Endothelial cell of umbilical vein (primary cell): ENCODE measurements at regions not wholly inside any gene's neighbourhood (a gene's known extent, or its start where the extent isn't known, plus 50 kb on each side); places are given as distances from the start of the nearest gene placed in this dataset.

Experiments used
- BruUV-seq: library from RNA; stranded (reverse); fragments of 400-500 nt; replicated peaks from 2 replicates; lab custom pipeline; 2021; lab: Mats Ljungman, UMichigan
- CTCF ChIA-PET: fragments of 300-600, 350-600 bp; sonication (Branson Sonifier 250); formaldehyde crosslinking; loops from one replicate; lab custom pipeline; 2021; ENCODE audit warnings: antibody characterized with exemption, inconsistent platforms; lab: Charles Lee
- POLR2A ChIA-PET: fragments of 300-600, 350-600 bp; sonication (Branson Sonifier 250); formaldehyde crosslinking; loops from one replicate; lab custom pipeline; 2021; ENCODE audit warnings: antibody characterized with exemption, inconsistent platforms; lab: Charles Lee
- DNase-seq: peaks from one replicate; pipeline ENCODE4 v3.0.0-alpha.2; 2011; ENCODE audit warnings: low read depth, low spot score
- FAIRE-seq: peaks from 2 replicates; lab custom pipeline; 2011; peaks lifted over from hg19 to GRCh38; lab: Jason Lieb, UNC
- H2AFZ ChIP-seq: 2 replicates; pipeline ENCODE4 v1.6.0; 2012; ENCODE audit warnings: low read depth, low read length, control low read depth, inconsistent platforms
- H3K27ac ChIP-seq: 2 replicates; pipeline ENCODE4 v1.5.1; 2011; ENCODE audit warnings: low read depth, mild to moderate bottlenecking, control low read depth, low read length, moderate library complexity; ENCODE audit not compliant: insufficient read depth
- H3K27me3 ChIP-seq, 2 experiments: 2 replicates each; pipeline versions ENCODE4 v1.6.0 to v1.6.1; 2011; ENCODE audit warnings: low read length in 2 of 2, mixed read lengths in 1 of 2; ENCODE audit not compliant: control insufficient read depth in 2 of 2, insufficient read depth in 2 of 2
- H3K36me3 ChIP-seq, 2 experiments: 2 replicates in 1 of 2; 3 replicates in 1 of 2; pipeline ENCODE4 v1.5.1; 2011; ENCODE audit warnings: low read length in 2 of 2, mild to moderate bottlenecking in 1 of 2, moderate library complexity in 1 of 2; ENCODE audit not compliant: control insufficient read depth in 2 of 2, insufficient read depth in 2 of 2; ENCODE audit errors: extremely low read depth in 1 of 2
- H3K4me1 ChIP-seq: 3 replicates; pipeline ENCODE4 v1.5.1; 2011; ENCODE audit warnings: mild to moderate bottlenecking, low read length; ENCODE audit not compliant: control insufficient read depth, insufficient read depth; ENCODE audit errors: extremely low read depth
- H3K4me2 ChIP-seq: 2 replicates; pipeline ENCODE4 v1.6.1; 2011; ENCODE audit warnings: low read length, control low read depth, mixed read lengths; ENCODE audit not compliant: insufficient read depth
- H3K4me3 ChIP-seq, 3 experiments: fragments of 200-600 bp in 1 of 3; sonication (generic), shearing (Covaris generic) in 1 of 3; replicated peaks in 1 of 3; 2 replicates each; pipeline ENCODE4 v1.5.1; 2011 to 2016; ENCODE audit warnings: control low read depth in 3 of 3, low read length in 3 of 3, mild to moderate bottlenecking in 2 of 3, inconsistent platforms in 1 of 3, low read depth in 1 of 3, moderate library complexity in 1 of 3; ENCODE audit not compliant: insufficient read depth in 1 of 3
- H3K79me2 ChIP-seq: 2 replicates; pipeline ENCODE4 v1.6.0; 2012; ENCODE audit warnings: low read length, inconsistent platforms; ENCODE audit not compliant: control insufficient read depth, insufficient read depth
- H3K9ac ChIP-seq: replicated peaks from 2 replicates; pipeline ENCODE3; 2011; ENCODE audit warnings: low read length, control low read depth; ENCODE audit not compliant: insufficient read depth; ENCODE audit errors: extremely low read depth
- H3K9me1 ChIP-seq: replicated peaks from 3 replicates; pipeline ENCODE4 v1.6.0; 2011; ENCODE audit warnings: mild to moderate bottlenecking, low read length; ENCODE audit not compliant: control insufficient read depth, insufficient read depth; ENCODE audit errors: extremely low read depth
- H3K9me3 ChIP-seq: replicated peaks from 2 replicates; pipeline ENCODE4 v1.5.1; 2012; ENCODE audit warnings: low read length, inconsistent platforms; ENCODE audit not compliant: control insufficient read depth, insufficient read depth
- H4K20me1 ChIP-seq: replicated peaks from 2 replicates; pipeline ENCODE3; 2011; ENCODE audit warnings: mild to moderate bottlenecking, low read length; ENCODE audit not compliant: control insufficient read depth, insufficient read depth; ENCODE audit errors: extremely low read depth
- EZH2 ChIP-seq: IDR thresholded peaks from 2 replicates; pipeline ENCODE4 v1.6.1; 2012; ENCODE audit warnings: borderline replicate concordance, low read depth, mild to moderate bottlenecking, moderate library complexity, low read length, inconsistent platforms; ENCODE audit not compliant: severe bottlenecking
- FOS ChIP-seq: IDR thresholded peaks from 2 replicates; pipeline ENCODE4 v1.6.1; 2011; ENCODE audit warnings: mild to moderate bottlenecking, low read length, moderate library complexity, borderline replicate concordance; ENCODE audit not compliant: insufficient read depth
- JUN ChIP-seq: IDR thresholded peaks from 2 replicates; pipeline ENCODE4 v1.6.1; 2011; ENCODE audit warnings: borderline replicate concordance, low read depth; ENCODE audit not compliant: insufficient read length, insufficient read depth
- MYC ChIP-seq: IDR thresholded peaks from one replicate; pipeline ENCODE4 v1.6.1; 2011; ENCODE audit warnings: mild to moderate bottlenecking, low read depth, low read length
- POLR2A ChIP-seq: IDR thresholded peaks from 2 replicates; pipeline ENCODE4 v1.6.1; 2012; ENCODE audit warnings: low read depth, mild to moderate bottlenecking, control low read depth, low read length
- POLR2AphosphoS5 ChIP-seq: IDR thresholded peaks from 2 replicates; pipeline ENCODE4 v1.6.1; 2012; ENCODE audit warnings: low read depth, mild to moderate bottlenecking, control low read depth, low read length, moderate library complexity; ENCODE audit not compliant: insufficient read depth
- dilution Hi-C: fragments of 300-500 bp; cut with MboI; formaldehyde crosslinking; loops from one replicate; pipeline ENCODE4 v1.15.0; 2019; ENCODE audit warnings: low sequenced_read_pairs; ENCODE audit not compliant: extremely low pct_ligation_motif_present
- intact Hi-C: fragments of 100-400 bp; cut with micrococcal nuclease; formaldehyde crosslinking; loops from one replicate; pipeline ENCODE4 v1.10.0; 2022
- TF ChIP-seq, protein P1 (sequence below): IDR thresholded peaks from 2 replicates; pipeline ENCODE4 v1.6.1; 2011; ENCODE audit not compliant: insufficient read depth, insufficient read length
- TF ChIP-seq, protein P2 (sequence below), 2 donors: IDR thresholded peaks; 1 replicate in 1 of 2; 2 replicates in 1 of 2; pipeline ENCODE4 v1.5.1; 2011; ENCODE audit warnings: low read length in 2 of 2, mild to moderate bottlenecking in 2 of 2, moderate library complexity in 2 of 2, control low read depth in 1 of 2, inconsistent platforms in 1 of 2, low read depth in 1 of 2; ENCODE audit not compliant: insufficient read depth in 1 of 2; ENCODE audit errors: extremely low read depth in 1 of 2

GRCh38 chr5:88081877-88082276, 186.8 kb downstream of the TMEM161B start:
- H2AFZ ChIP-seq = no peak overlapping the region
- no peak overlapping the region for H3K9ac ChIP-seq
- H3K9me3 ChIP-seq = no peaks in the 10 kb centered on the region
- no TSS peak for BruUV-seq
- H3K27ac ChIP-seq = no peak overlapping the region
- ChIA-PET POLR2A (no interaction called here), CTCF (no interaction called here)
- dilution Hi-C loops = no loop called here
- no peaks in the 10 kb centered on the region for H3K36me3 ChIP-seq
- H3K4me1 ChIP-seq = no peaks in the 10 kb centered on the region
- H3K4me3 ChIP-seq = no peak overlapping the region
- intact Hi-C loops = no loop called here
- DNase-seq (no peak), FAIRE-seq (no peak)
- no peaks in the 10 kb centered on the region for H3K9me1 ChIP-seq
- no peaks in the 10 kb centered on the region for H3K27me3 ChIP-seq
- H3K79me2 ChIP-seq = no peaks in the 10 kb centered on the region
- H3K4me2 ChIP-seq = no peak overlapping the region
- H4K20me1 ChIP-seq = no peaks in the 10 kb centered on the region
- TF ChIP-seq FOS = no peak
- TF ChIP-seq, protein P1, sequence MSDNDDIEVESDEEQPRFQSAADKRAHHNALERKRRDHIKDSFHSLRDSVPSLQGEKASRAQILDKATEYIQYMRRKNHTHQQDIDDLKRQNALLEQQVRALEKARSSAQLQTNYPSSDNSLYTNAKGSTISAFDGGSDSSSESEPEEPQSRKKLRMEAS = no peak
- TF ChIP-seq, protein P2, sequence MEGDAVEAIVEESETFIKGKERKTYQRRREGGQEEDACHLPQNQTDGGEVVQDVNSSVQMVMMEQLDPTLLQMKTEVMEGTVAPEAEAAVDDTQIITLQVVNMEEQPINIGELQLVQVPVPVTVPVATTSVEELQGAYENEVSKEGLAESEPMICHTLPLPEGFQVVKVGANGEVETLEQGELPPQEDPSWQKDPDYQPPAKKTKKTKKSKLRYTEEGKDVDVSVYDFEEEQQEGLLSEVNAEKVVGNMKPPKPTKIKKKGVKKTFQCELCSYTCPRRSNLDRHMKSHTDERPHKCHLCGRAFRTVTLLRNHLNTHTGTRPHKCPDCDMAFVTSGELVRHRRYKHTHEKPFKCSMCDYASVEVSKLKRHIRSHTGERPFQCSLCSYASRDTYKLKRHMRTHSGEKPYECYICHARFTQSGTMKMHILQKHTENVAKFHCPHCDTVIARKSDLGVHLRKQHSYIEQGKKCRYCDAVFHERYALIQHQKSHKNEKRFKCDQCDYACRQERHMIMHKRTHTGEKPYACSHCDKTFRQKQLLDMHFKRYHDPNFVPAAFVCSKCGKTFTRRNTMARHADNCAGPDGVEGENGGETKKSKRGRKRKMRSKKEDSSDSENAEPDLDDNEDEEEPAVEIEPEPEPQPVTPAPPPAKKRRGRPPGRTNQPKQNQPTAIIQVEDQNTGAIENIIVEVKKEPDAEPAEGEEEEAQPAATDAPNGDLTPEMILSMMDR (IDR thresholded peaks at IDR 0.05; ENCODE audit: extremely low read depth in 1 of 2, insufficient read depth in 1 of 2, low read depth in 1 of 2, low read length in 2 of 2) = no peak
- TF ChIP-seq POLR2AphosphoS5 = no peak
- TF ChIP-seq EZH2 = no peak
- TF ChIP-seq JUN = no peak
- TF ChIP-seq POLR2A = no peak
- no peak for TF ChIP-seq MYC
